Prostate gland (tissue), 2 donors: ENCODE measurements at regions not wholly inside any gene's neighbourhood (a gene's known extent, or its start where the extent isn't known, plus 50 kb on each side); places are given as distances from the start of the nearest gene placed in this dataset.

ENCODE experiments used
- DNase-seq: peaks from one replicate; pipeline ENCODE4 v3.0.0-alpha.2; 2019; ENCODE audit warnings: low spot score
- H3K27ac ChIP-seq, 2 donors: fragments of 200-600 bp; sonication (generic); 2 replicates each; pipeline ENCODE4 v1.5.1; 2017 to 2019
- H3K27me3 ChIP-seq: fragments of 200-600 bp; sonication (generic); replicated peaks from 2 replicates; pipeline ENCODE4 v1.5.1; 2019; ENCODE audit not compliant: insufficient read depth
- H3K36me3 ChIP-seq, 2 donors: fragments of 200-600 bp; sonication (generic); 1 replicate in 1 of 2; 2 replicates in 1 of 2; pipeline versions ENCODE4 v1.5.1 to v1.8.1; 2017 to 2019
- H3K4me1 ChIP-seq: fragments of 200-600 bp; sonication (generic); replicated peaks from 2 replicates; pipeline ENCODE4 v1.5.1; 2019
- H3K4me3 ChIP-seq, 2 donors: fragments of 200-600 bp; sonication (generic); 2 replicates each; pipeline ENCODE4 v1.5.1; 2017 to 2019
- H3K9me3 ChIP-seq: fragments of 200-600 bp; sonication (generic); 2 replicates; pipeline ENCODE4 v1.5.1; 2017
- POLR2A ChIP-seq: fragments of 450-650 bp; IDR thresholded peaks from one replicate; pipeline ENCODE4 v1.6.1; 2016; ENCODE audit warnings: antibody characterized with exemption, mild to moderate bottlenecking
- POLR2AphosphoS5 ChIP-seq: sonication (generic); formaldehyde crosslinking; IDR thresholded peaks from one replicate; pipeline ENCODE4 v1.6.1; 2017; ENCODE audit warnings: antibody characterized with exemption
- WGBS: methylation state at CpG from one replicate; pipeline ENCODE4 v1.1.5; 2018; 5-methylcytosine and 5-hydroxymethylcytosine counted together
- intact Hi-C: fragments of 100-400 bp; cut with DNase I; formaldehyde crosslinking; loops from one replicate; pipeline ENCODE4 v1.14.2; 2022
- TF ChIP-seq, protein P1 (sequence below), 4 experiments: fragments of 200-600 bp in 2 of 4; fragments of 450-650 bp in 2 of 4; sonication (generic) in 2 of 4; IDR thresholded peaks; 1 replicate in 3 of 4; 2 replicates in 1 of 4; pipeline ENCODE4 v1.5.1; 2016 to 2019; ENCODE audit warnings: antibody characterized with exemption in 4 of 4, mild to moderate bottlenecking in 2 of 4, moderate library complexity in 2 of 4

DNA sequence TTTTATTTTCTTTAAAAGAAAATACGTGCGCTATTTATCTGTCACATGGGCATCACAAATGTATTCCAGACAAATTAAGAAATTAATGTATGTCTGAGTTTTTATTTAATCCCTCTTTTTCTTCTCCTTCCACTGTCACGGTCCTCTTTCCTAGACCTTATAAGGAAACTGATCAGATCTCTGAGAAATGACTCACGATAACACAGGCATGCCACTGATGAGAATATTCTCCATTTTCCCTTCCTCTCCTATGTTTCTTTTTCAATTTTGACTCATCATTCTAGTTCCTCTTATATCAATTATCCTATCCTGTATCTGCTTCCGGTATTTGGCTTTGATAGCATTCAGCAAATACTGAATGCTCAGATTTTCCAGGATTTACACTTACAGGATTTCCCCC lies 121.8 kb downstream of the DSC3 start:
- WGBS: 83% methylated on average over 5 of the region's 5 CpGs
- intact Hi-C loops: no loop called here
- H3K9me3 ChIP-seq: no peaks in the 10 kb centered on the region
- TF ChIP-seq POLR2A (no peak), POLR2AphosphoS5 (no peak)
- TF ChIP-seq, protein P1, sequence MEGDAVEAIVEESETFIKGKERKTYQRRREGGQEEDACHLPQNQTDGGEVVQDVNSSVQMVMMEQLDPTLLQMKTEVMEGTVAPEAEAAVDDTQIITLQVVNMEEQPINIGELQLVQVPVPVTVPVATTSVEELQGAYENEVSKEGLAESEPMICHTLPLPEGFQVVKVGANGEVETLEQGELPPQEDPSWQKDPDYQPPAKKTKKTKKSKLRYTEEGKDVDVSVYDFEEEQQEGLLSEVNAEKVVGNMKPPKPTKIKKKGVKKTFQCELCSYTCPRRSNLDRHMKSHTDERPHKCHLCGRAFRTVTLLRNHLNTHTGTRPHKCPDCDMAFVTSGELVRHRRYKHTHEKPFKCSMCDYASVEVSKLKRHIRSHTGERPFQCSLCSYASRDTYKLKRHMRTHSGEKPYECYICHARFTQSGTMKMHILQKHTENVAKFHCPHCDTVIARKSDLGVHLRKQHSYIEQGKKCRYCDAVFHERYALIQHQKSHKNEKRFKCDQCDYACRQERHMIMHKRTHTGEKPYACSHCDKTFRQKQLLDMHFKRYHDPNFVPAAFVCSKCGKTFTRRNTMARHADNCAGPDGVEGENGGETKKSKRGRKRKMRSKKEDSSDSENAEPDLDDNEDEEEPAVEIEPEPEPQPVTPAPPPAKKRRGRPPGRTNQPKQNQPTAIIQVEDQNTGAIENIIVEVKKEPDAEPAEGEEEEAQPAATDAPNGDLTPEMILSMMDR (IDR thresholded peaks at IDR 0.05): no peak
- H3K4me3 ChIP-seq: no peak overlapping the region
- H3K4me1 ChIP-seq: no peaks in the 10 kb centered on the region
- H3K36me3 ChIP-seq: no peaks in the 10 kb centered on the region
- H3K27me3 ChIP-seq: no peaks in the 10 kb centered on the region
- H3K27ac ChIP-seq: no peak overlapping the region
- DNase-seq: no peak

DNA sequence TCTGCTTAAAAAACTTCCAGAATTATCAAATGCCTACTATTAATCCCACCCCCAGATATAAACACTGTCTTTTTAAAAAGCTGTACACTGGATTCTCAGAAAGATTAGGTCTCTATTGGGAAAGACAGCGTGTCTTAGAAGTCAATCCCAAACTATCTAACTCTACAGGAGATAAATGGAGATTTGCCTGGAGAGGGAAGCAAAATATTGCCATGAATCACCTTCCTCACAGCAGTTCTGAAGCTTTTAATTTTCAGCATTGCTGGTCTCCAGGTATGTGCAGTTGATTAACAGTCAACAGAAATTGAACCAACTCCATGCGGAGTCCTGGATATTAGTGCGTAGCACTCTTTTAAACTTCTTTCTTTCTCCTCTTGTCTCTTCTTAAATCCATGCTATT lies 122.2 kb downstream of the DSC3 start:
- H3K27me3 ChIP-seq: no peaks in the 10 kb centered on the region
- no peaks in the 10 kb centered on the region for H3K36me3 ChIP-seq

DNA sequence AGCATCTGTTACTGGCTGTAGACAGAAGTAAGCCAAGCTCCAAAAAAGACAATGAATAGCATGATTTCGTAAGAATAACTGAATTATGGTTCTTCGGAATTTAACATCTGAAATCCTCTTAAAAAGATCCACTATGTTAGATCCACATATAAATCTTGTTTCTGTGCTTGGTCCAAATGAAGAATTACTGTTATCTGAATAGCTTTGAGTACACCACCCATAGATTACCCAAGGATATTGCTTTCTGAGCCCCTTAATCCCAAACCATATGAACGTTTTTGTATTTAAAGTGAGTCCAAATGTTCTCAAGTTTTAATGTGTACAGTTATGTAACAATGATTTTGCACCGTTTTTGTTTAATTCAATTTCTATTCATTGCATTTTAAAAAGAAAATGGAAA lies 124.9 kb downstream of the DSC3 start:
- WGBS: 75% methylated on average over 4 of the region's 4 CpGs
- Histone ChIP-seq H3K4me3 (no peak overlapping the region), H3K27me3 (no peaks in the 10 kb centered on the region), H3K4me1 (no peaks in the 10 kb centered on the region), H3K27ac (no peak overlapping the region), H3K9me3 (no peaks in the 10 kb centered on the region), H3K36me3 (no peaks in the 10 kb centered on the region)
- intact Hi-C loops: no loop called here
- DNase-seq: no peak
- TF ChIP-seq, protein P1 (IDR thresholded peaks at IDR 0.05): no peak
- no peak for TF ChIP-seq POLR2AphosphoS5

More for the DNA sequence above, 122.2 kb downstream of the DSC3 start:
- Histone ChIP-seq H3K4me3 (no peak overlapping the region), H3K4me1 (no peaks in the 10 kb centered on the region), H3K27ac (no peak overlapping the region), H3K9me3 (no peaks in the 10 kb centered on the region)
- intact Hi-C loops: no loop called here
- WGBS: 85% methylated on average over 3 of the region's 3 CpGs
- TF ChIP-seq POLR2A (no peak), POLR2AphosphoS5 (no peak)
- TF ChIP-seq, protein P1 (IDR thresholded peaks at IDR 0.05): no peak
- no peak for DNase-seq

DNA sequence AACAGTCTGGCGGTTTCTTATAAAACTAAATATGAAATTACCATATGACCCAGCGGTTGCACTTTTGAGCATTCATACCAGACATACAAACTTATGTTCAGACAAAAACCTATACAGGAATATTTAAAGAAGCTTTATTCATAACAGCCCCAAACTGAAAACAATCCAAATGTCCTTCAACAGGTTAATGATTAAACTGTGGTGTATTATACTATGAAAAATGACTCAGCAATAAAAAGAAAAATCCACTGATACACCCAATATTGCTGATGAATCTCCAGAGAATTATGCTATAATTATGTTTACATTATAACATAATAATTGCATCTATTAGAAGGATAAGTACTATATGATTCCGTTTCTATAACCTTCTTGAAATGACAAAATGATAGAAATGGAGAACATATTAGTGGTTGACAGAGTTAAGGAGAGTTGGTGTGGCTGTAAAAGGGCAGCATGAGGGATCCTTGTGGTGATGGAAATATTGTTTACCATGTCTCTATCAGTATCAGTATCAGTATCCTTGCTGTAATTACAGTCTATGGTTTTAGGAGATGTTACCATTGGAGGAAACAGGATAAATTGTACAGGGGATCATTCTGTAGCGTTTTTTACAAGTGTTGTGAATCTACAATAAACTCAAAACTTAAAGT lies 127.1 kb downstream of the DSC3 start:
- DNase-seq: no peak
- TF ChIP-seq, protein P1 (IDR thresholded peaks at IDR 0.05): no peak
- TF ChIP-seq POLR2AphosphoS5: no peak
- 67% methylated on average over 4 of the region's 4 CpGs for WGBS
- Histone ChIP-seq H3K9me3 (no peaks in the 10 kb centered on the region), H3K27me3 (no peaks in the 10 kb centered on the region), H3K4me3 (no peak overlapping the region), H3K4me1 (no peaks in the 10 kb centered on the region), H3K27ac (no peak overlapping the region), H3K36me3 (no peaks in the 10 kb centered on the region)
- intact Hi-C loops: no loop called here

DNA sequence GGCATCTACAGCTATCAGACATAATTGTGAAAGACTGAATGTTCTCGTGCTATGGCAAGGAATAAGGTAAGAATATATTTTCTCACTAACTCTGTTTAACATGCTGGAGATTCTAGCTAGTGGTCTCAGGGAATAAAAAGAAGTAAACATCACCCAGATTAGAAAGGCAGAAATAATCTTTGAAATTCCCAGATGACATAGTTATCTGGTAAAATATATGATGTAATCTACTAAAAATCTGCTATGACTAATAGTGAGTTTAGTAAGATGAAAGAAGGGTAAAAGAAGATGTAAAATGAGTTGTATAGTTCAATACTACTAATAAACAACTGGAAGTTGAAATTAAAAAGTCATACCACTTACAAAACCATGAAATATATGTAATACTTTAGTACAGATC lies 134.2 kb downstream of the DSC3 start:
- WGBS: 86% methylated on average over 1 of the region's 1 CpG
- H3K4me3 ChIP-seq: no peak overlapping the region
- H3K36me3 ChIP-seq: no peaks in the 10 kb centered on the region
- DNase-seq: no peak
- H3K27me3 ChIP-seq: no peaks in the 10 kb centered on the region
- TF ChIP-seq POLR2A: no peak
- TF ChIP-seq, protein P1 (IDR thresholded peaks at IDR 0.05): no peak
- TF ChIP-seq POLR2AphosphoS5: no peak
- H3K27ac ChIP-seq: no peak overlapping the region
- no peaks in the 10 kb centered on the region for H3K4me1 ChIP-seq
- intact Hi-C loops: no loop called here
- H3K9me3 ChIP-seq: no peaks in the 10 kb centered on the region
